SK-N-MC (cell line): ENCODE measurements at regions not wholly inside any gene's neighbourhood (a gene's known extent, or its start where the extent isn't known, plus 50 kb on each side); places are given as distances from the start of the nearest gene placed in this dataset.

Source experiments
- EZH2 ChIP-seq: fragments of 200-600 bp; sonication (generic); IDR thresholded peaks from one replicate; pipeline ENCODE4 v1.6.1; 2017; ENCODE audit warnings: antibody characterized with exemption
- FOXP2 ChIP-seq: optimal IDR thresholded peaks from 2 replicates; pipeline ENCODE3; 2011; ENCODE audit warnings: mild to moderate bottlenecking, moderate library complexity; ENCODE audit not compliant: insufficient read depth; ENCODE audit errors: extremely low read length, control extremely low read depth
- POLR2AphosphoS5 ChIP-seq: IDR thresholded peaks from 2 replicates; pipeline ENCODE4 v1.6.1; 2012; ENCODE audit warnings: mild to moderate bottlenecking, low read depth, low read length, borderline replicate concordance

DNA sequence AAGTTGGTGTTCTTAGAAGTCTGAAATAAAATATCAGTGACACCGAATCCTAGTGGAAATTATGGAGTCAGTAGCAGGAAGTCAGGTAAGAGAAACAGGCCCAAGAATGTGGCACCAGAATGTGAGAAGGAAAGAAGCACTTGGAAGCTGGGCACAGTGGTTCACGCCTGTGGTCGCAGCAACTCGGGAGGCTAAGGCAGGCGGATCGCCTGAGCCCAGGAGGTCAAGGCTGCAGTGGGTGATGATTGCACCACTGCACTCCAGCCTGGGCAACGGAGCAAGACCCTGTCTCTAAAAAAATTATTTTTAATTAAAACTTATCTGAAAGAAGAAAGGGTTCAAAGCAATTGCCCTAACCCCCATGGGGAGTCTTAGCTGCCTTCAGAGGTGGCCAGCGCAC lies 268.3 kb upstream of the SALL3 start:
- TF ChIP-seq POLR2AphosphoS5 = no peak
- TF ChIP-seq EZH2 = no peak
- no peak for TF ChIP-seq FOXP2
